Activated effector memory CD4-positive, alpha-beta T cell treated with anti-CD3 and anti-CD28 coated beads, Interleukin-2, amount 50 U/mL, for 16 hours (primary cell): ENCODE measurements at regions not wholly inside any gene's neighbourhood (a gene's known extent, or its start where the extent isn't known, plus 50 kb on each side); places are given as distances from the start of the nearest gene placed in this dataset.
"Not testable (repeated sequence)": the region's sequence is repeated elsewhere in the genome, so short reads cannot be mapped to it uniquely, and the experiment has no call there.

ENCODE experiments used
- DNase-seq: peaks from one replicate; pipeline ENCODE4 v3.0.0-alpha.2; 2020

GRCh38 chr1:37166005-37166404 is 131.7 kb upstream of the GRIK3 start:
- no peak for DNase-seq

GRCh38 chr1:37167479-37167878 is 133.2 kb upstream of the GRIK3 start:
- no peak for DNase-seq

GRCh38 chr1:37169241-37169640 is 134.9 kb upstream of the GRIK3 start:
- DNase-seq: no peak

- no peak for DNase-seq
Observed at GRCh38 chr1:37169743-37170275, 135.5 kb upstream of the GRIK3 start.

- DNase-seq: no peak
Observed at GRCh38 chr1:37171691-37172090, 137.4 kb upstream of the GRIK3 start.

GRCh38 chr1:37174341-37174740 is 140.0 kb upstream of the GRIK3 start:
- DNase-seq: no peak

- no peak for DNase-seq
Observed at GRCh38 chr1:37174876-37175275, 140.6 kb upstream of the GRIK3 start.

- no peak for DNase-seq
Observed at GRCh38 chr1:37175666-37176215, 141.4 kb upstream of the GRIK3 start.

GRCh38 chr1:37176269-37176668 is 142.0 kb upstream of the GRIK3 start:
- DNase-seq: no peak

- DNase-seq: no peak
Observed at GRCh38 chr1:37177230-37177864, 143.0 kb upstream of the GRIK3 start.

- no peak for DNase-seq
Observed at GRCh38 chr1:37181425-37181824, 147.1 kb upstream of the GRIK3 start.

GRCh38 chr1:37184789-37185188 is 150.5 kb upstream of the GRIK3 start:
- no peak for DNase-seq

GRCh38 chr1:37186246-37186756 is 152.0 kb upstream of the GRIK3 start:
- DNase-seq: no peak

GRCh38 chr1:37189111-37189510 is 154.8 kb upstream of the GRIK3 start:
- DNase-seq: no peak

- no peak for DNase-seq
Observed at GRCh38 chr1:37197411-37197810, 163.1 kb upstream of the GRIK3 start.

- not testable (repeated sequence) for DNase-seq
Observed at GRCh38 chr1:37214305-37214704, 180.0 kb upstream of the GRIK3 start.

- DNase-seq: no peak
Observed at GRCh38 chr1:37233606-37234005, 199.3 kb upstream of the GRIK3 start.

GRCh38 chr1:37234941-37235418 is 200.7 kb upstream of the GRIK3 start:
- no peak for DNase-seq

GRCh38 chr1:37237948-37238347 is 203.6 kb upstream of the GRIK3 start:
- DNase-seq: no peak

GRCh38 chr1:37238364-37239224 is 204.3 kb upstream of the GRIK3 start:
- DNase-seq: no peak

- no peak for DNase-seq
Observed at GRCh38 chr1:37239225-37239740, 205.0 kb upstream of the GRIK3 start.

- no peak for DNase-seq
Observed at GRCh38 chr1:37240897-37241296, 206.6 kb upstream of the GRIK3 start.

GRCh38 chr1:37242501-37242900 is 208.2 kb upstream of the GRIK3 start:
- no peak for DNase-seq
